WTC11 (cell line): ENCODE measurements at regions not wholly inside any gene's neighbourhood (a gene's known extent, or its start where the extent isn't known, plus 50 kb on each side); places are given as distances from the start of the nearest gene placed in this dataset.

Experiments used
- ATAC-seq: fragments of 200-7000 bp; cut with Tn5 transposase; 2 replicates; pipeline ENCODE4 v1.10.0; 2021; ENCODE audit warnings: mild to moderate bottlenecking, moderate library complexity
- CTCF ChIA-PET: fragments of 300-600 bp; sonication (Branson Sonifier 250); formaldehyde crosslinking; loops from one replicate; lab custom pipeline; 2021; ENCODE audit warnings: antibody characterized with exemption; lab: Charles Lee
- POLR2A ChIA-PET: fragments of 350-600 bp; sonication (Branson Sonifier 250); formaldehyde crosslinking; loops from one replicate; lab custom pipeline; 2021; ENCODE audit warnings: antibody characterized with exemption; lab: Charles Lee
- DNase-seq: peaks from one replicate; pipeline ENCODE4 v3.0.0; 2021; ENCODE audit warnings: low spot score
- H3K27ac Mint-ChIP-seq: 2 replicates; pipeline ENCODE4 v1.8.0; 2021; ENCODE audit warnings: mixed read lengths
- H3K27me3 Mint-ChIP-seq: 2 replicates; pipeline ENCODE4 v1.8.0; 2021; ENCODE audit warnings: low read depth, mild to moderate bottlenecking, moderate library complexity, mixed read lengths
- H3K36me3 Mint-ChIP-seq: 2 replicates; pipeline ENCODE4 v1.8.0; 2021; ENCODE audit warnings: mixed read lengths
- H3K4me1 Mint-ChIP-seq: 2 replicates; pipeline ENCODE4 v1.8.0; 2022; ENCODE audit warnings: mixed read lengths
- H3K4me3 Mint-ChIP-seq: 2 replicates; pipeline ENCODE4 v1.8.0; 2021; ENCODE audit warnings: mild to moderate bottlenecking, moderate library complexity, mixed read lengths
- H3K9me3 Mint-ChIP-seq: 2 replicates; pipeline ENCODE4 v1.8.0; 2021; ENCODE audit warnings: mixed read lengths
- CBFB ChIP-seq: sonication (generic); formaldehyde crosslinking; IDR thresholded peaks from 2 replicates; pipeline ENCODE4 v1.8.1; 2022; ENCODE audit warnings: mild to moderate bottlenecking, low read depth, missing genetic modification reagents
- CREB1 ChIP-seq: sonication (generic); formaldehyde crosslinking; IDR thresholded peaks from 2 replicates; pipeline ENCODE4 v1.8.0; 2023; ENCODE audit warnings: mild to moderate bottlenecking, missing genetic modification reagents
- CTCF ChIP-seq: fragments of 200-600 bp; IDR thresholded peaks from 2 replicates; pipeline ENCODE4 v1.8.0; 2022; ENCODE audit warnings: antibody characterized with exemption
- E2F4 ChIP-seq: sonication (generic); formaldehyde crosslinking; IDR thresholded peaks from 2 replicates; pipeline ENCODE4 v1.8.1; 2022; ENCODE audit warnings: low read depth, mild to moderate bottlenecking, moderate library complexity, missing genetic modification reagents, borderline replicate concordance
- ESRRA ChIP-seq: sonication (generic); formaldehyde crosslinking; IDR thresholded peaks from 2 replicates; pipeline ENCODE4 v1.8.1; 2022; ENCODE audit warnings: mild to moderate bottlenecking, missing genetic modification reagents, borderline replicate concordance
- ETV6 ChIP-seq: sonication (generic); formaldehyde crosslinking; IDR thresholded peaks from 2 replicates; pipeline ENCODE4 v1.8.1; 2022; ENCODE audit warnings: mild to moderate bottlenecking, missing genetic modification reagents
- FOXK1 ChIP-seq: sonication (generic); formaldehyde crosslinking; IDR thresholded peaks from 2 replicates; pipeline ENCODE4 v1.8.0; 2022; ENCODE audit warnings: mild to moderate bottlenecking, moderate library complexity, missing genetic modification reagents
- FOXP1 ChIP-seq: sonication (generic); formaldehyde crosslinking; IDR thresholded peaks from 2 replicates; pipeline ENCODE4 v1.8.0; 2022; ENCODE audit warnings: missing genetic modification reagents, mild to moderate bottlenecking, moderate library complexity, borderline replicate concordance
- GRHL2 ChIP-seq: fragments of 250-450 bp; sonication (Bioruptor Pico); IDR thresholded peaks from 2 replicates; pipeline ENCODE4 v1.8.0; 2022; ENCODE audit warnings: mild to moderate bottlenecking, moderate library complexity; ENCODE audit not compliant: insufficient replicate concordance, severe bottlenecking
- GTF2I ChIP-seq: fragments of 250-450 bp; sonication (Bioruptor Pico); conservative IDR thresholded peaks from 2 replicates; pipeline ENCODE4 v1.4.0; 2021; ENCODE audit warnings: mild to moderate bottlenecking
- MYBL2 ChIP-seq: sonication (generic); formaldehyde crosslinking; IDR thresholded peaks from 2 replicates; pipeline ENCODE4 v1.8.1; 2023; ENCODE audit warnings: mild to moderate bottlenecking, moderate library complexity, missing genetic modification reagents
- NFATC4 ChIP-seq: fragments of 250-450 bp; sonication (Bioruptor Pico); IDR thresholded peaks from 2 replicates; pipeline ENCODE4 v1.9.0; 2021; ENCODE audit warnings: mild to moderate bottlenecking
- NR2C2 ChIP-seq: sonication (generic); formaldehyde crosslinking; IDR thresholded peaks from 2 replicates; pipeline ENCODE4 v1.8.0; 2022; ENCODE audit warnings: mild to moderate bottlenecking, missing genetic modification reagents
- SOX15 ChIP-seq: fragments of 250-450 bp; sonication (Bioruptor Pico); IDR thresholded peaks from 2 replicates; pipeline ENCODE4 v1.9.0; 2021; ENCODE audit warnings: mild to moderate bottlenecking
- TEAD1 ChIP-seq: sonication (generic); formaldehyde crosslinking; IDR thresholded peaks from 2 replicates; pipeline ENCODE4 v1.8.0; 2022; ENCODE audit warnings: mild to moderate bottlenecking, missing genetic modification reagents
- TEAD4 ChIP-seq: sonication (generic); formaldehyde crosslinking; IDR thresholded peaks from 2 replicates; pipeline ENCODE4 v1.8.0; 2022; ENCODE audit warnings: mild to moderate bottlenecking, missing genetic modification reagents
- TP53 ChIP-seq: sonication (generic); formaldehyde crosslinking; IDR thresholded peaks from 2 replicates; pipeline ENCODE4 v1.8.1; 2023; ENCODE audit warnings: mild to moderate bottlenecking, missing genetic modification reagents
- ZNF138 ChIP-seq: sonication (generic); formaldehyde crosslinking; conservative IDR thresholded peaks from 2 replicates; pipeline ENCODE4 v1.8.1; 2022; ENCODE audit warnings: mild to moderate bottlenecking, moderate library complexity, missing genetic modification reagents
- ZNF396 ChIP-seq: fragments of 250-450 bp; sonication (Bioruptor Pico); IDR thresholded peaks from 2 replicates; pipeline ENCODE4 v1.8.0; 2021; ENCODE audit warnings: mild to moderate bottlenecking, moderate library complexity, borderline replicate concordance
- TF ChIP-seq, protein P1 (sequence below): fragments of 250-450 bp; sonication (Bioruptor Pico); IDR thresholded peaks from 2 replicates; pipeline ENCODE4 v1.9.0; 2021; ENCODE audit warnings: mild to moderate bottlenecking
- TF ChIP-seq, protein P2 (sequence below): fragments of 250-450 bp; sonication (Bioruptor Pico); IDR thresholded peaks from 2 replicates; pipeline ENCODE4 v1.8.0; 2021; ENCODE audit warnings: mild to moderate bottlenecking
- TF ChIP-seq, protein P3 (sequence below): sonication (generic); formaldehyde crosslinking; IDR thresholded peaks from 2 replicates; pipeline ENCODE4 v1.8.0; 2022; ENCODE audit warnings: mild to moderate bottlenecking, missing genetic modification reagents
- TF ChIP-seq, protein P4 (sequence below): sonication (generic); formaldehyde crosslinking; IDR thresholded peaks from 2 replicates; pipeline ENCODE4 v1.8.0; 2023; ENCODE audit warnings: mild to moderate bottlenecking, missing genetic modification reagents

DNA sequence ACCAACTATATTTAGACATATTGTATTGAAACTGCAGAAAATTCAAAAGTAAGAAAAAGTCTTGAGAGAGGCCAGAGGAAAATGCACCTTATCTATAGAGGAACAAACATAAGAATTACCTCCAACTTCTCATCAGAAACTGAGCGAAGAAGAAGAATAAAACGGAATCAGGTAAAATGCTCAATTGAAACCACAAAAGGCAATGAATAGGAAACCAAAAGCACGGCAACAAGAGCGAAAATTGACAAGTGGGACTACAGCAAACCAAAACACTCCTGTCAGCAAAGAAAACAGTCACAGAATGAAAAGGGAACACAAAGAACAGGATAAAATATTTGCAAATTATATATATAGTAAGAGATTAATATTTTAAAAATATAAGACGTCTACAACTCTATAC lies 61.9 kb upstream of the PARP11 start:
- no peak for TF ChIP-seq ZNF138
- TF ChIP-seq E2F4 (CRISPR knock-in tag), result no peak
- TF ChIP-seq SOX15 (CRISPR knock-in tag), result no peak
- TF ChIP-seq TP53 (CRISPR knock-in tag), result no peak
- no peak for TF ChIP-seq GRHL2 (CRISPR knock-in tag)
- TF ChIP-seq FOXK1 (CRISPR knock-in tag), result no peak
- TF ChIP-seq, protein P1, sequence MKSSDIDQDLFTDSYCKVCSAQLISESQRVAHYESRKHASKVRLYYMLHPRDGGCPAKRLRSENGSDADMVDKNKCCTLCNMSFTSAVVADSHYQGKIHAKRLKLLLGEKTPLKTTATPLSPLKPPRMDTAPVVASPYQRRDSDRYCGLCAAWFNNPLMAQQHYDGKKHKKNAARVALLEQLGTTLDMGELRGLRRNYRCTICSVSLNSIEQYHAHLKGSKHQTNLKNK (CRISPR knock-in tag), result no peak
- no peak for TF ChIP-seq GTF2I (CRISPR knock-in tag)
- TF ChIP-seq, protein P2, sequence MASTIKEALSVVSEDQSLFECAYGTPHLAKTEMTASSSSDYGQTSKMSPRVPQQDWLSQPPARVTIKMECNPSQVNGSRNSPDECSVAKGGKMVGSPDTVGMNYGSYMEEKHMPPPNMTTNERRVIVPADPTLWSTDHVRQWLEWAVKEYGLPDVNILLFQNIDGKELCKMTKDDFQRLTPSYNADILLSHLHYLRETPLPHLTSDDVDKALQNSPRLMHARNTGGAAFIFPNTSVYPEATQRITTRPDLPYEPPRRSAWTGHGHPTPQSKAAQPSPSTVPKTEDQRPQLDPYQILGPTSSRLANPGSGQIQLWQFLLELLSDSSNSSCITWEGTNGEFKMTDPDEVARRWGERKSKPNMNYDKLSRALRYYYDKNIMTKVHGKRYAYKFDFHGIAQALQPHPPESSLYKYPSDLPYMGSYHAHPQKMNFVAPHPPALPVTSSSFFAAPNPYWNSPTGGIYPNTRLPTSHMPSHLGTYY (CRISPR knock-in tag), result no peak
- TF ChIP-seq FOXP1, result no peak
- no peak for TF ChIP-seq NR2C2 (CRISPR knock-in tag)
- TF ChIP-seq, protein P3, sequence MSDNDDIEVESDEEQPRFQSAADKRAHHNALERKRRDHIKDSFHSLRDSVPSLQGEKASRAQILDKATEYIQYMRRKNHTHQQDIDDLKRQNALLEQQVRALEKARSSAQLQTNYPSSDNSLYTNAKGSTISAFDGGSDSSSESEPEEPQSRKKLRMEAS (CRISPR knock-in tag), result no peak
- no peak for TF ChIP-seq ETV6 (CRISPR knock-in tag)
- no peak for TF ChIP-seq TEAD4
- no peak for TF ChIP-seq CTCF
- no peak for TF ChIP-seq TEAD1 (CRISPR knock-in tag)
- TF ChIP-seq ESRRA, result no peak
- no peak for TF ChIP-seq ZNF396 (CRISPR knock-in tag)
- POLR2A ChIA-PET, result no interaction called here
- no peaks in the 10 kb centered on the region; the same call in 1 of the 2 replicates for H3K27me3 Mint-ChIP-seq
- no peak for DNase-seq
- H3K27ac Mint-ChIP-seq, result no peak overlapping the region
- no peak overlapping the region for H3K4me3 Mint-ChIP-seq
- no peak for ATAC-seq
- H3K36me3 Mint-ChIP-seq, result no peaks in the 10 kb centered on the region
- CTCF ChIA-PET, result interaction anchor here (0.8 to 1.1 kb wide), 2 partner anchors 52 to 342 kb away, joined by 3 read pairs; no protein-coding TSS in a partner anchor
- peaks cover 6% of the 10 kb centered on the region for H3K9me3 Mint-ChIP-seq
- H3K4me1 Mint-ChIP-seq, result peaks cover 11% of the 10 kb centered on the region

- H3K27ac Mint-ChIP-seq, result no peak overlapping the region
- no peak overlapping the region for H3K4me3 Mint-ChIP-seq
- ChIA-PET POLR2A (no interaction called here), CTCF (interaction anchor here (1.1 kb wide), 1 partner anchor 51 kb away, joined by 3 read pairs; no protein-coding TSS in a partner anchor)
- DNase-seq (no peak), ATAC-seq (no peak)
- no peaks in the 10 kb centered on the region; the same call in 1 of the 2 replicates for H3K27me3 Mint-ChIP-seq
- no peaks in the 10 kb centered on the region for H3K36me3 Mint-ChIP-seq
- no peak for TF ChIP-seq CBFB (CRISPR knock-in tag)
- TF ChIP-seq, protein P4, sequence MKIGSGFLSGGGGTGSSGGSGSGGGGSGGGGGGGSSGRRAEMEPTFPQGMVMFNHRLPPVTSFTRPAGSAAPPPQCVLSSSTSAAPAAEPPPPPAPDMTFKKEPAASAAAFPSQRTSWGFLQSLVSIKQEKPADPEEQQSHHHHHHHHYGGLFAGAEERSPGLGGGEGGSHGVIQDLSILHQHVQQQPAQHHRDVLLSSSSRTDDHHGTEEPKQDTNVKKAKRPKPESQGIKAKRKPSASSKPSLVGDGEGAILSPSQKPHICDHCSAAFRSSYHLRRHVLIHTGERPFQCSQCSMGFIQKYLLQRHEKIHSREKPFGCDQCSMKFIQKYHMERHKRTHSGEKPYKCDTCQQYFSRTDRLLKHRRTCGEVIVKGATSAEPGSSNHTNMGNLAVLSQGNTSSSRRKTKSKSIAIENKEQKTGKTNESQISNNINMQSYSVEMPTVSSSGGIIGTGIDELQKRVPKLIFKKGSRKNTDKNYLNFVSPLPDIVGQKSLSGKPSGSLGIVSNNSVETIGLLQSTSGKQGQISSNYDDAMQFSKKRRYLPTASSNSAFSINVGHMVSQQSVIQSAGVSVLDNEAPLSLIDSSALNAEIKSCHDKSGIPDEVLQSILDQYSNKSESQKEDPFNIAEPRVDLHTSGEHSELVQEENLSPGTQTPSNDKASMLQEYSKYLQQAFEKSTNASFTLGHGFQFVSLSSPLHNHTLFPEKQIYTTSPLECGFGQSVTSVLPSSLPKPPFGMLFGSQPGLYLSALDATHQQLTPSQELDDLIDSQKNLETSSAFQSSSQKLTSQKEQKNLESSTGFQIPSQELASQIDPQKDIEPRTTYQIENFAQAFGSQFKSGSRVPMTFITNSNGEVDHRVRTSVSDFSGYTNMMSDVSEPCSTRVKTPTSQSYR (CRISPR knock-in tag), result no peak
- no peak for TF ChIP-seq CREB1 (CRISPR knock-in tag)
- TF ChIP-seq CTCF, result no peak
- TF ChIP-seq NFATC4 (CRISPR knock-in tag), result no peak
- no peak for TF ChIP-seq MYBL2 (CRISPR knock-in tag)
- peaks cover 6% of the 10 kb centered on the region for H3K9me3 Mint-ChIP-seq
- peaks cover 24% of the 10 kb centered on the region for H3K4me1 Mint-ChIP-seq
These were observed 60.6 kb upstream of the PARP11 start for GRCh38 chr12:3933819-3934192.
